GM12878 (cell line): ENCODE measurements at regions not wholly inside any gene's neighbourhood (a gene's known extent, or its start where the extent isn't known, plus 50 kb on each side); places are given as distances from the start of the nearest gene placed in this dataset.

Experiments
- ATAC-seq: fragments of 200-7000 bp; cut with Tn5 transposase; 3 replicates; pipeline ENCODE4 v1.9.1; 2020; ENCODE audit warnings: mild to moderate bottlenecking, moderate library complexity
- BruUV-seq: library from RNA; stranded (reverse); fragments of 400-500 nt; replicated peaks from 2 replicates; lab custom pipeline; 2021; lab: Mats Ljungman, UMichigan
- CTCF ChIA-PET: fragments of 300-600 bp; sonication (Branson Sonifier 250); formaldehyde crosslinking; extraction: SDS; loops from one replicate; lab custom pipeline; 2021; ENCODE audit warnings: inconsistent platforms; lab: Yijun Ruan, JAX
- POLR2A ChIA-PET: fragments of 350-600 bp; formaldehyde crosslinking; extraction: SDS; loops from one replicate; lab custom pipeline; 2021; ENCODE audit warnings: inconsistent platforms; lab: Charles Lee
- RAD21 ChIA-PET: fragments of 300-600 bp; sonication (Branson Sonifier 250); formaldehyde crosslinking; loops from one replicate; lab custom pipeline; 2023; ENCODE audit warnings: antibody characterized with exemption; ENCODE audit not compliant: unreplicated experiment; lab: Charles Lee
- SMC1A ChIA-PET: fragments of 300-600 bp; sonication (Branson Sonifier 250); formaldehyde crosslinking; loops from one replicate; lab custom pipeline; 2023; ENCODE audit not compliant: unreplicated experiment, uncharacterized antibody; lab: Charles Lee
- DNase-seq: peaks from one replicate; pipeline ENCODE4 v3.0.0-alpha.2; 2011; ENCODE audit warnings: low read depth, low spot score
- FAIRE-seq: peaks from 3 replicates; lab custom pipeline; 2011; peaks lifted over from hg19 to GRCh38; lab: Jason Lieb, UNC
- H2AFZ ChIP-seq: 2 replicates; pipeline ENCODE4 v1.6.0; 2011; ENCODE audit warnings: low read depth, low read length, control low read depth; ENCODE audit not compliant: control insufficient read depth
- H3K27ac ChIP-seq: 2 replicates; pipeline ENCODE4 v1.5.1; 2011; ENCODE audit warnings: control low read depth; ENCODE audit not compliant: control insufficient read depth, insufficient read depth
- H3K27me3 ChIP-seq, 2 experiments: replicated peaks in 1 of 2; 2 replicates each; pipeline versions ENCODE4 v1.6.0 to v1.6.1; 2011; ENCODE audit warnings: low read length in 1 of 2; ENCODE audit not compliant: control insufficient read depth in 2 of 2, insufficient read depth in 2 of 2
- H3K36me3 ChIP-seq, 2 experiments: 2 replicates each; pipeline ENCODE4 v1.5.1; 2011; ENCODE audit warnings: low read length in 1 of 2; ENCODE audit not compliant: control insufficient read depth in 2 of 2, insufficient read depth in 2 of 2
- H3K4me1 ChIP-seq: 2 replicates; pipeline ENCODE4 v1.6.1; 2011; ENCODE audit warnings: mild to moderate bottlenecking, low read length, moderate library complexity, mixed read lengths; ENCODE audit not compliant: control insufficient read depth, insufficient read depth
- H3K4me2 ChIP-seq: 2 replicates; pipeline ENCODE4 v1.6.0; 2011; ENCODE audit warnings: control low read depth; ENCODE audit not compliant: control insufficient read depth, insufficient read depth
- H3K4me3 ChIP-seq: fragments of 200-600 bp; sonication (generic); 2 replicates; pipeline ENCODE4 v1.5.1; 2016
- H3K79me2 ChIP-seq: 2 replicates; pipeline ENCODE4 v1.6.0; 2011; ENCODE audit warnings: low read length; ENCODE audit not compliant: control insufficient read depth, insufficient read depth
- H3K9ac ChIP-seq: 2 replicates; pipeline ENCODE4 v1.8.0; 2011; ENCODE audit warnings: low read length, control low read depth, mixed read lengths; ENCODE audit not compliant: control insufficient read depth, insufficient read depth
- H3K9me3 ChIP-seq: replicated peaks from 3 replicates; pipeline ENCODE4 v1.5.1; 2011; ENCODE audit warnings: mild to moderate bottlenecking, low read length; ENCODE audit not compliant: control insufficient read depth, insufficient read depth
- H4K20me1 ChIP-seq: 2 replicates; pipeline ENCODE4 v1.6.0; 2011; ENCODE audit not compliant: control insufficient read depth, insufficient read depth
- EP300 ChIP-seq, 2 experiments: fragments of 150-350 bp in 1 of 2; IDR thresholded peaks; 2 replicates each; pipeline ENCODE4 v1.6.1; 2011 to 2012; ENCODE audit warnings: low read depth in 2 of 2, low read length in 2 of 2, borderline replicate concordance in 1 of 2, improper control_type of control experiment in 1 of 2, inconsistent platforms in 1 of 2; ENCODE audit not compliant: control insufficient read depth in 1 of 2
- FOXK2 ChIP-seq: fragments of 450-650 bp; IDR thresholded peaks from 2 replicates; pipeline ENCODE4 v1.6.1; 2017; ENCODE audit warnings: mild to moderate bottlenecking, moderate library complexity
- GABPA ChIP-seq: IDR thresholded peaks from 2 replicates; pipeline ENCODE4 v1.6.1; 2014; ENCODE audit warnings: antibody characterized with exemption, low read depth, mild to moderate bottlenecking, inconsistent platforms
- GATAD2B ChIP-seq: fragments of 450-650 bp; conservative IDR thresholded peaks from 2 replicates; pipeline ENCODE4 v1.6.1; 2017; ENCODE audit warnings: low read depth, mild to moderate bottlenecking, moderate library complexity
- POU2F2 ChIP-seq: IDR thresholded peaks from 3 replicates; pipeline ENCODE4 v1.6.1; 2011; ENCODE audit warnings: low read depth, mild to moderate bottlenecking, low read length, borderline replicate concordance
- RCOR1 ChIP-seq: conservative IDR thresholded peaks from 2 replicates; pipeline ENCODE4 v1.6.1; 2012; ENCODE audit warnings: low read depth, low read length, improper control_type of control experiment
- ZNF24 ChIP-seq: fragments of 450-650 bp; IDR thresholded peaks from 2 replicates; pipeline ENCODE4 v1.6.1; 2017; ENCODE audit warnings: antibody characterized with exemption, mild to moderate bottlenecking
- ZNF622 ChIP-seq: fragments of 450-650 bp; IDR thresholded peaks from 2 replicates; pipeline ENCODE4 v1.6.1; 2017; ENCODE audit warnings: mild to moderate bottlenecking, inconsistent platforms
- WGBS: methylation state at CpG from one replicate; pipeline ENCODE4 v1.1.6; 2016; ENCODE audit warnings: low lambda C conversion rate; ENCODE audit not compliant: insufficient replicate concordance, insufficient coverage; ENCODE audit errors: missing lambda C conversion rate; 5-methylcytosine and 5-hydroxymethylcytosine counted together
- in situ Hi-C: fragments of 300-500 bp; cut with MboI; formaldehyde crosslinking; loops from 9 replicates; pipeline ENCODE4 v1.14.3; 2018; ENCODE audit warnings: mixed read lengths
- intact Hi-C: fragments of 100-400 bp; cut with micrococcal nuclease; formaldehyde crosslinking; loops from one replicate; pipeline ENCODE4 v1.14.2; 2022; ENCODE audit not compliant: unreplicated experiment
- TF ChIP-seq, protein P1 (sequence below): fragments of 450-650 bp; IDR thresholded peaks from 2 replicates; pipeline ENCODE4 v1.6.1; 2017; ENCODE audit warnings: mild to moderate bottlenecking, moderate library complexity
- TF ChIP-seq, protein P2 (sequence below): IDR thresholded peaks from 2 replicates; pipeline ENCODE4 v1.6.1; 2011; ENCODE audit warnings: mild to moderate bottlenecking, low read depth, low read length, moderate library complexity; ENCODE audit not compliant: insufficient replicate concordance
- TF ChIP-seq, protein P3 (sequence below): fragments of 450-650 bp; IDR thresholded peaks from 2 replicates; pipeline ENCODE4 v1.6.1; 2016; ENCODE audit warnings: mild to moderate bottlenecking, moderate library complexity, borderline replicate concordance
- TF ChIP-seq, protein P4 (sequence below): fragments of 450-650 bp; IDR thresholded peaks from 2 replicates; pipeline ENCODE4 v1.6.1; 2017; ENCODE audit warnings: mild to moderate bottlenecking

DNA sequence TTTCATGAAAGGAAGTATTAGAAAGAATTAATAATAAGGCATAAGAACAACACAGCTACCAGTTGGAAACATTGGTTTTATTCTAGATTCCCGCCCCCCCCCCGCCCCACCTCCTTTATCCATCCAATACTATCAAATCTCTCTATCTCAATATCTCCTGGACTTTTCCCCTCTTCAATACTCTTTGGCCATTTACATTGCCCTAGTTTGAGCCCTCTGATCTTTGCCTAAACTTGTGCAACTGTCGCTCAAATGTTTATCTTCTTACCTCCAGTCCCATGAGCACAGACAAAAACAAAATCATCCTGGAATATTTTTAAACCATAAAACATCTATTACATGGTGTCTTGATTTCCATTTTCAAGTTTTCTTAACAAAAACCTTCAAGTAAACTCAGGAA lies 488.2 kb downstream of the KLHL13 start:
- Histone ChIP-seq H3K27me3 (no peaks in the 10 kb centered on the region), H3K9ac (no peak overlapping the region), H3K9me3 (no peaks in the 10 kb centered on the region), H3K79me2 (no peaks in the 10 kb centered on the region), H3K27ac (no peak overlapping the region), H3K4me2 (no peak overlapping the region), H3K36me3 (no peaks in the 10 kb centered on the region), H2AFZ (no peak overlapping the region), H3K4me1 (no peaks in the 10 kb centered on the region), H3K4me3 (no peak overlapping the region), H4K20me1 (no peaks in the 10 kb centered on the region)
- FAIRE-seq (no peak), ATAC-seq (no peak), DNase-seq (no peak)
- ChIA-PET SMC1A (no interaction called here), RAD21 (no interaction called here), CTCF (no interaction called here), POLR2A (no interaction called here)
- in situ Hi-C loops (no loop called here), intact Hi-C loops (no loop called here)
- no TSS peak for BruUV-seq
- 6% methylated on average over 3 of the region's 3 CpGs for WGBS
- TF ChIP-seq, protein P1, sequence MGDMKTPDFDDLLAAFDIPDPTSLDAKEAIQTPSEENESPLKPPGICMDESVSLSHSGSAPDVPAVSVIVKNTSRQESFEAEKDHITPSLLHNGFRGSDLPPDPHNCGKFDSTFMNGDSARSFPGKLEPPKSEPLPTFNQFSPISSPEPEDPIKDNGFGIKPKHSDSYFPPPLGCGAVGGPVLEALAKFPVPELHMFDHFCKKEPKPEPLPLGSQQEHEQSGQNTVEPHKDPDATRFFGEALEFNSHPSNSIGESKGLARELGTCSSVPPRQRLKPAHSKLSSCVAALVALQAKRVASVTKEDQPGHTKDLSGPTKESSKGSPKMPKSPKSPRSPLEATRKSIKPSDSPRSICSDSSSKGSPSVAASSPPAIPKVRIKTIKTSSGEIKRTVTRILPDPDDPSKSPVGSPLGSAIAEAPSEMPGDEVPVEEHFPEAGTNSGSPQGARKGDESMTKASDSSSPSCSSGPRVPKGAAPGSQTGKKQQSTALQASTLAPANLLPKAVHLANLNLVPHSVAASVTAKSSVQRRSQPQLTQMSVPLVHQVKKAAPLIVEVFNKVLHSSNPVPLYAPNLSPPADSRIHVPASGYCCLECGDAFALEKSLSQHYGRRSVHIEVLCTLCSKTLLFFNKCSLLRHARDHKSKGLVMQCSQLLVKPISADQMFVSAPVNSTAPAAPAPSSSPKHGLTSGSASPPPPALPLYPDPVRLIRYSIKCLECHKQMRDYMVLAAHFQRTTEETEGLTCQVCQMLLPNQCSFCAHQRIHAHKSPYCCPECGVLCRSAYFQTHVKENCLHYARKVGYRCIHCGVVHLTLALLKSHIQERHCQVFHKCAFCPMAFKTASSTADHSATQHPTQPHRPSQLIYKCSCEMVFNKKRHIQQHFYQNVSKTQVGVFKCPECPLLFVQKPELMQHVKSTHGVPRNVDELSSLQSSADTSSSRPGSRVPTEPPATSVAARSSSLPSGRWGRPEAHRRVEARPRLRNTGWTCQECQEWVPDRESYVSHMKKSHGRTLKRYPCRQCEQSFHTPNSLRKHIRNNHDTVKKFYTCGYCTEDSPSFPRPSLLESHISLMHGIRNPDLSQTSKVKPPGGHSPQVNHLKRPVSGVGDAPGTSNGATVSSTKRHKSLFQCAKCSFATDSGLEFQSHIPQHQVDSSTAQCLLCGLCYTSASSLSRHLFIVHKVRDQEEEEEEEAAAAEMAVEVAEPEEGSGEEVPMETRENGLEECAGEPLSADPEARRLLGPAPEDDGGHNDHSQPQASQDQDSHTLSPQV: no peak
- no peak for TF ChIP-seq GABPA
- TF ChIP-seq POU2F2: no peak
- TF ChIP-seq, protein P2, sequence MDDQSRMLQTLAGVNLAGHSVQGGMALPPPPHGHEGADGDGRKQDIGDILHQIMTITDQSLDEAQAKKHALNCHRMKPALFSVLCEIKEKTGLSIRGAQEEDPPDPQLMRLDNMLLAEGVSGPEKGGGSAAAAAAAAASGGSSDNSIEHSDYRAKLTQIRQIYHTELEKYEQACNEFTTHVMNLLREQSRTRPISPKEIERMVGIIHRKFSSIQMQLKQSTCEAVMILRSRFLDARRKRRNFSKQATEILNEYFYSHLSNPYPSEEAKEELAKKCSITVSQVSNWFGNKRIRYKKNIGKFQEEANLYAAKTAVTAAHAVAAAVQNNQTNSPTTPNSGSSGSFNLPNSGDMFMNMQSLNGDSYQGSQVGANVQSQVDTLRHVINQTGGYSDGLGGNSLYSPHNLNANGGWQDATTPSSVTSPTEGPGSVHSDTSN: no peak
- TF ChIP-seq ZNF622: no peak
- no peak for TF ChIP-seq FOXK2
- TF ChIP-seq, protein P3, sequence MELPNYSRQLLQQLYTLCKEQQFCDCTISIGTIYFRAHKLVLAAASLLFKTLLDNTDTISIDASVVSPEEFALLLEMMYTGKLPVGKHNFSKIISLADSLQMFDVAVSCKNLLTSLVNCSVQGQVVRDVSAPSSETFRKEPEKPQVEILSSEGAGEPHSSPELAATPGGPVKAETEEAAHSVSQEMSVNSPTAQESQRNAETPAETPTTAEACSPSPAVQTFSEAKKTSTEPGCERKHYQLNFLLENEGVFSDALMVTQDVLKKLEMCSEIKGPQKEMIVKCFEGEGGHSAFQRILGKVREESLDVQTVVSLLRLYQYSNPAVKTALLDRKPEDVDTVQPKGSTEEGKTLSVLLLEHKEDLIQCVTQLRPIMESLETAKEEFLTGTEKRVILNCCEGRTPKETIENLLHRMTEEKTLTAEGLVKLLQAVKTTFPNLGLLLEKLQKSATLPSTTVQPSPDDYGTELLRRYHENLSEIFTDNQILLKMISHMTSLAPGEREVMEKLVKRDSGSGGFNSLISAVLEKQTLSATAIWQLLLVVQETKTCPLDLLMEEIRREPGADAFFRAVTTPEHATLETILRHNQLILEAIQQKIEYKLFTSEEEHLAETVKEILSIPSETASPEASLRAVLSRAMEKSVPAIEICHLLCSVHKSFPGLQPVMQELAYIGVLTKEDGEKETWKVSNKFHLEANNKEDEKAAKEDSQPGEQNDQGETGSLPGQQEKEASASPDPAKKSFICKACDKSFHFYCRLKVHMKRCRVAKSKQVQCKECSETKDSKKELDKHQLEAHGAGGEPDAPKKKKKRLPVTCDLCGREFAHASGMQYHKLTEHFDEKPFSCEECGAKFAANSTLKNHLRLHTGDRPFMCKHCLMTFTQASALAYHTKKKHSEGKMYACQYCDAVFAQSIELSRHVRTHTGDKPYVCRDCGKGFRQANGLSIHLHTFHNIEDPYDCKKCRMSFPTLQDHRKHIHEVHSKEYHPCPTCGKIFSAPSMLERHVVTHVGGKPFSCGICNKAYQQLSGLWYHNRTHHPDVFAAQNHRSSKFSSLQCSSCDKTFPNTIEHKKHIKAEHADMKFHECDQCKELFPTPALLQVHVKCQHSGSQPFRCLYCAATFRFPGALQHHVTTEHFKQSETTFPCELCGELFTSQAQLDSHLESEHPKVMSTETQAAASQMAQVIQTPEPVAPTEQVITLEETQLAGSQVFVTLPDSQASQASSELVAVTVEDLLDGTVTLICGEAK: no peak
- TF ChIP-seq RCOR1: no peak
- no peak for TF ChIP-seq GATAD2B
- TF ChIP-seq ZNF24: no peak
- no peak for TF ChIP-seq EP300 (IDR thresholded peaks at IDR 0.05; ENCODE audit: borderline replicate concordance in 1 of 2, control insufficient read depth in 1 of 2, low read depth in 2 of 2, low read length in 2 of 2)
- TF ChIP-seq, protein P4, sequence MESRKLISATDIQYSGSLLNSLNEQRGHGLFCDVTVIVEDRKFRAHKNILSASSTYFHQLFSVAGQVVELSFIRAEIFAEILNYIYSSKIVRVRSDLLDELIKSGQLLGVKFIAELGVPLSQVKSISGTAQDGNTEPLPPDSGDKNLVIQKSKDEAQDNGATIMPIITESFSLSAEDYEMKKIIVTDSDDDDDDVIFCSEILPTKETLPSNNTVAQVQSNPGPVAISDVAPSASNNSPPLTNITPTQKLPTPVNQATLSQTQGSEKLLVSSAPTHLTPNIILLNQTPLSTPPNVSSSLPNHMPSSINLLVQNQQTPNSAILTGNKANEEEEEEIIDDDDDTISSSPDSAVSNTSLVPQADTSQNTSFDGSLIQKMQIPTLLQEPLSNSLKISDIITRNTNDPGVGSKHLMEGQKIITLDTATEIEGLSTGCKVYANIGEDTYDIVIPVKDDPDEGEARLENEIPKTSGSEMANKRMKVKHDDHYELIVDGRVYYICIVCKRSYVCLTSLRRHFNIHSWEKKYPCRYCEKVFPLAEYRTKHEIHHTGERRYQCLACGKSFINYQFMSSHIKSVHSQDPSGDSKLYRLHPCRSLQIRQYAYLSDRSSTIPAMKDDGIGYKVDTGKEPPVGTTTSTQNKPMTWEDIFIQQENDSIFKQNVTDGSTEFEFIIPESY: no peak
